Mesenchymal stem cell (in vitro differentiated cells and primary cell): ENCODE measurements at regions not wholly inside any gene's neighbourhood (a gene's known extent, or its start where the extent isn't known, plus 50 kb on each side); places are given as distances from the start of the nearest gene placed in this dataset.

Experiments
- DNase-seq: peaks from one replicate; pipeline ENCODE4 v3.0.0-alpha.2; 2013
- H2AFZ ChIP-seq: one replicate; pipeline ENCODE4 v1.6.1; 2013; ENCODE audit warnings: low read depth, mild to moderate bottlenecking, control low read depth, inconsistent platforms, low read length, moderate library complexity
- H2AK5ac ChIP-seq: 2 replicates; pipeline ENCODE4 v1.6.1; 2013; ENCODE audit warnings: low read length, moderate library complexity, mild to moderate bottlenecking, inconsistent platforms; ENCODE audit not compliant: severe bottlenecking
- H2BK120ac ChIP-seq: one replicate; pipeline ENCODE4 v1.6.1; 2013; ENCODE audit warnings: low read depth, mild to moderate bottlenecking, inconsistent platforms, low read length, moderate library complexity
- H2BK12ac ChIP-seq, 2 experiments: one replicate each; pipeline ENCODE4 v1.6.1; 2013; ENCODE audit warnings: inconsistent platforms in 2 of 2, low read length in 2 of 2, mild to moderate bottlenecking in 2 of 2, moderate library complexity in 2 of 2, control low read depth in 1 of 2
- H2BK15ac ChIP-seq: one replicate; pipeline ENCODE4 v1.6.1; 2013; ENCODE audit warnings: mild to moderate bottlenecking, low read depth, inconsistent platforms; ENCODE audit not compliant: poor library complexity, severe bottlenecking
- H2BK5ac ChIP-seq: 2 replicates; pipeline ENCODE4 v1.6.1; 2013; ENCODE audit warnings: low read depth, mild to moderate bottlenecking, low read length, control low read depth, inconsistent platforms; ENCODE audit not compliant: poor library complexity, severe bottlenecking
- H3K14ac ChIP-seq, 2 experiments: one replicate each; pipeline ENCODE4 v1.6.1; 2013; ENCODE audit warnings: inconsistent platforms in 2 of 2, low read length in 2 of 2, control low read depth in 1 of 2, mild to moderate bottlenecking in 1 of 2, moderate library complexity in 1 of 2
- H3K18ac ChIP-seq, 2 experiments: one replicate each; pipeline ENCODE4 v1.6.1; 2013; ENCODE audit warnings: inconsistent platforms in 2 of 2, low read length in 2 of 2, control low read depth in 1 of 2, low read depth in 1 of 2, mild to moderate bottlenecking in 1 of 2
- H3K23ac ChIP-seq, 2 experiments: one replicate each; pipeline ENCODE4 v1.6.1; 2013; ENCODE audit warnings: inconsistent platforms in 2 of 2, low read length in 2 of 2, mild to moderate bottlenecking in 2 of 2, moderate library complexity in 2 of 2, control low read depth in 1 of 2
- H3K27ac ChIP-seq: 2 replicates; pipeline ENCODE4 v1.5.1; 2013; ENCODE audit warnings: mild to moderate bottlenecking, moderate library complexity, low read length, control low read depth, inconsistent platforms; ENCODE audit not compliant: poor library complexity, severe bottlenecking
- H3K27me3 ChIP-seq, 2 experiments: 2 replicates each; pipeline versions ENCODE4 v1.6.1 to v1.7.0; 2013; ENCODE audit warnings: low read length in 2 of 2, mild to moderate bottlenecking in 2 of 2, moderate library complexity in 2 of 2, control low read depth in 1 of 2, inconsistent platforms in 1 of 2; ENCODE audit not compliant: control insufficient read depth in 1 of 2, insufficient read depth in 1 of 2
- H3K36me3 ChIP-seq, 2 experiments: 2 replicates each; pipeline versions ENCODE4 v1.6.1 to v1.7.0; 2013; ENCODE audit warnings: low read length in 2 of 2, control low read depth in 1 of 2, inconsistent platforms in 1 of 2, low read depth in 1 of 2, mild to moderate bottlenecking in 1 of 2; ENCODE audit not compliant: insufficient read depth in 2 of 2, control insufficient read depth in 1 of 2
- H3K4ac ChIP-seq, 2 experiments: one replicate each; pipeline ENCODE4 v1.6.1; 2013; ENCODE audit warnings: inconsistent platforms in 2 of 2, low read length in 2 of 2, mild to moderate bottlenecking in 2 of 2, moderate library complexity in 2 of 2, control low read depth in 1 of 2, low read depth in 1 of 2
- H3K4me1 ChIP-seq: 2 replicates; pipeline ENCODE4 v1.6.1; 2013; ENCODE audit warnings: low read depth, low read length, control low read depth; ENCODE audit not compliant: control insufficient read depth, insufficient read depth
- H3K4me2 ChIP-seq: 2 replicates; pipeline ENCODE4 v1.6.1; 2013; ENCODE audit warnings: low read length, mild to moderate bottlenecking, inconsistent platforms; ENCODE audit not compliant: poor library complexity, severe bottlenecking
- H3K4me3 ChIP-seq, 2 experiments: 2 replicates each; pipeline versions ENCODE4 v1.5.1 to v1.7.0; 2013; ENCODE audit warnings: low read length in 2 of 2, mild to moderate bottlenecking in 2 of 2, control low read depth in 1 of 2, low read depth in 1 of 2; ENCODE audit not compliant: insufficient read depth in 1 of 2
- H3K79me1 ChIP-seq: replicated peaks from 2 replicates; pipeline ENCODE4 v1.6.1; 2013; ENCODE audit warnings: mild to moderate bottlenecking, control low read depth, low read length, inconsistent platforms; ENCODE audit not compliant: poor library complexity, severe bottlenecking
- H3K9ac ChIP-seq: 2 replicates; pipeline ENCODE4 v1.7.0; 2013; ENCODE audit warnings: mild to moderate bottlenecking, low read length, moderate library complexity
- H3K9me3 ChIP-seq: 2 replicates; pipeline ENCODE4 v1.7.0; 2013; ENCODE audit warnings: mild to moderate bottlenecking, low read length; ENCODE audit not compliant: control insufficient read depth
- H4K8ac ChIP-seq: one replicate; pipeline ENCODE4 v1.6.1; 2013; ENCODE audit warnings: inconsistent platforms, mild to moderate bottlenecking, low read length, moderate library complexity
- H4K91ac ChIP-seq: one replicate; pipeline ENCODE4 v1.6.1; 2013; ENCODE audit warnings: mild to moderate bottlenecking, low read length, inconsistent platforms
- WGBS: methylation state at CpG from one replicate; pipeline ENCODE4 v1.1.7; 2013; ENCODE audit warnings: mixed read lengths; 5-methylcytosine and 5-hydroxymethylcytosine counted together

DNA sequence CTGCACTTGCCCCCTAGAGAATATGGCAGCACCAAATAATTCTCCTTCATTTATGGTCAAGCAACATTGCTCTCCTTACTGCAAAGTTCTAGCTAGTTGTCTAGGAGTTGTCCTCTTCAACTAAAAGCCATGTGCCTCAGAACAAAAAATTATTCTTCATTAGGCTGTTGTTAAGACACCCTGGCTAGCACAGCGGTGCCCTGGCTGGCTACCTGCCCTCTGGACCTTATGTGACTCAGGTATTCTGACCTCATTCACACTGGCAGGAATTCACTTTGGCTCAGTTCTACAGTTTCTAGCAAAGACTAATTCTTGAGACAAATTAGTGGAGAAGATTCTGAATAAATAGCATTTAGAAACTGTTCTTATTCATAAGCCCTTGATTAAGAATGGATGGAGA is 224.4 kb upstream of the KRR1 start:
- H3K23ac ChIP-seq, result no peak overlapping the region
- H3K14ac ChIP-seq, result no peak overlapping the region
- WGBS, result 100% methylated on average over 1 of the region's 1 CpG
- no peak overlapping the region for H2BK5ac ChIP-seq
- H4K8ac ChIP-seq, result no peak overlapping the region
- no peaks in the 10 kb centered on the region for H3K79me1 ChIP-seq
- no peak overlapping the region for H4K91ac ChIP-seq
- no peak overlapping the region for H3K4ac ChIP-seq
- no peak overlapping the region for H2AFZ ChIP-seq
- no peak overlapping the region for H3K27ac ChIP-seq
- H3K27me3 ChIP-seq, result no peaks in the 10 kb centered on the region
- no peak overlapping the region for H3K4me3 ChIP-seq
- H3K4me2 ChIP-seq, result no peak overlapping the region
- no peaks in the 10 kb centered on the region for H3K9me3 ChIP-seq
- no peak overlapping the region for H2BK120ac ChIP-seq
- H2BK12ac ChIP-seq, result no peak overlapping the region
- H3K36me3 ChIP-seq, result no peaks in the 10 kb centered on the region
- no peak for DNase-seq
- H3K18ac ChIP-seq, result no peak overlapping the region
- H2AK5ac ChIP-seq, result no peak overlapping the region
- H3K4me1 ChIP-seq, result peaks cover 1% of the 10 kb centered on the region
- H3K9ac ChIP-seq, result no peak overlapping the region
- no peak overlapping the region for H2BK15ac ChIP-seq

GRCh38 chr12:75728826-75729225 is 217.4 kb upstream of the KRR1 start:
- Histone ChIP-seq H3K4me3 (no peak overlapping the region), H3K36me3 (no peaks in the 10 kb centered on the region), H3K9me3 (no peaks in the 10 kb centered on the region), H2BK12ac (no peak overlapping the region), H3K9ac (no peak overlapping the region), H3K27ac (no peak overlapping the region), H2BK5ac (no peak overlapping the region), H2BK15ac (no peak overlapping the region), H2AFZ (no peak overlapping the region), H3K4me1 (peaks cover 2% of the 10 kb centered on the region), H2AK5ac (no peak overlapping the region), H3K14ac (no peak overlapping the region), H3K4ac (no peak overlapping the region), H3K79me1 (no peaks in the 10 kb centered on the region), H3K4me2 (no peak overlapping the region), H3K23ac (no peak overlapping the region), H3K27me3 (no peaks in the 10 kb centered on the region), H3K18ac (no peak overlapping the region), H4K8ac (no peak overlapping the region), H2BK120ac (no peak overlapping the region), H4K91ac (no peak overlapping the region)
- no peak for DNase-seq
- 83% methylated on average over 1 of the region's 1 CpG for WGBS

GRCh38 chr12:75727577-75727976 is 216.2 kb upstream of the KRR1 start:
- Histone ChIP-seq H3K23ac (no peak overlapping the region), H3K14ac (no peak overlapping the region), H2AFZ (no peak overlapping the region), H3K9ac (no peak overlapping the region), H3K4me2 (no peak overlapping the region), H3K4me3 (no peak overlapping the region), H3K4ac (peak overlapping the region in 1 of 2 experiments; percentile 82), H2BK5ac (no peak overlapping the region), H4K91ac (no peak overlapping the region), H3K27me3 (no peaks in the 10 kb centered on the region), H2BK120ac (no peak overlapping the region), H2AK5ac (peak overlapping the region; percentile 64), H3K18ac (peak overlapping the region in 1 of 2 experiments; percentile 52), H3K27ac (peak overlapping the region; percentile 8), H2BK12ac (peak overlapping the region; percentile 76 to 78), H3K79me1 (peaks cover 1% of the 10 kb centered on the region), H3K4me1 (peaks cover 2% of the 10 kb centered on the region), H3K9me3 (no peaks in the 10 kb centered on the region), H2BK15ac (no peak overlapping the region), H3K36me3 (no peaks in the 10 kb centered on the region), H4K8ac (no peak overlapping the region)
- no peak for DNase-seq
- WGBS, result 74% methylated on average over 1 of the region's 2 CpGs

DNA sequence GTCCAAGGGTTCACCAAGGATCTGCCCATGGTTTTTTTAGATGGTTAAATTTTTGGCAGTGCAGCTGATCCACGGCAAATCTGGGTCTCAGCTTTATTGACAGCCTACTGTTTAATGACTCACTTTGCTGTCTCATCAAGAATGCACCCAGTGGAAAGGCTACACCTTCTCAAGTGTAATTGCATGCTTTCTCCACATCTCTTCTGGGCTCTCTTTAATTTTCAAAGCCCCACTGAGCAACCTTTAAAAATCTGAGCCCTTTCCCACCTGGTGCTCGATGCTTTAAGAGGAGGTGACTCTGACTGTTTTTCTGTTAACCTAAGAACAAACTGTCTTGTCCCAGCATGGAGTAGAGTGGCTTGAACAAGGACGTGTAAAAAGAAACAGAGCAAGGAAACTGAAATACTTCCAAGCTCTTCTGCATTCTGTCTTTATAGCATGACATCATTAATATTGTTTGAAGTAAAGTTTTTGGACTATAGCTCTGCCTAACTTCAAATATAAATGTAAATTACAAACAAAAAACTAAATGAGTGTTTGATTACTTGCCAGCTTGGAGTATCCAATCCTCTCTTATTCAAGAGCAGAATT is 214.2 kb upstream of the KRR1 start:
- no peak overlapping the region for H2BK15ac ChIP-seq
- 0% methylated on average over 1 of the region's 3 CpGs for WGBS
- H2BK12ac ChIP-seq, result peak overlapping the region in 1 of 2 experiments; percentile 39
- peaks cover 5% of the 10 kb centered on the region for H3K4me1 ChIP-seq
- no peak overlapping the region for H2AFZ ChIP-seq
- no peak overlapping the region for H3K14ac ChIP-seq
- H4K91ac ChIP-seq, result no peak overlapping the region
- H4K8ac ChIP-seq, result no peak overlapping the region
- no peaks in the 10 kb centered on the region for H3K36me3 ChIP-seq
- peak overlapping the region in 1 of 2 experiments; percentile 37 for H3K4ac ChIP-seq
- H2BK120ac ChIP-seq, result no peak overlapping the region
- H3K27ac ChIP-seq, result peak overlapping the region; percentile 96
- H3K4me2 ChIP-seq, result no peak overlapping the region
- peak overlapping the region; percentile 57 for H2BK5ac ChIP-seq
- peaks cover 1% of the 10 kb centered on the region for H3K79me1 ChIP-seq
- H3K9me3 ChIP-seq, result no peaks in the 10 kb centered on the region
- no peak overlapping the region for H2AK5ac ChIP-seq
- H3K23ac ChIP-seq, result no peak overlapping the region
- peak overlapping the region; percentile 71 for H3K9ac ChIP-seq
- H3K27me3 ChIP-seq, result no peaks in the 10 kb centered on the region
- H3K18ac ChIP-seq, result peak overlapping the region; percentile 28 to 34
- H3K4me3 ChIP-seq, result peak overlapping the region in 1 of 2 experiments; percentile 13
- peak; percentile 73 for DNase-seq
